Glomerular visceral epithelial cell (primary cell): ENCODE measurements at regions not wholly inside any gene's neighbourhood (a gene's known extent, or its start where the extent isn't known, plus 50 kb on each side); places are given as distances from the start of the nearest gene placed in this dataset.
A peak's percentile ranks its signal among the peaks of the same experiment; 100 is the strongest.

Source experiments
- DNase-seq: peaks from one replicate; pipeline ENCODE4 v3.0.0-alpha.2; 2016; ENCODE audit errors: extremely low spot score

- peak; percentile 99 for DNase-seq
These were observed 53.3 kb upstream of the AMOTL2 start for GRCh38 chr3:134427400-134428111.

- DNase-seq, result peak; percentile 92
These were observed 52.5 kb upstream of the AMOTL2 start for GRCh38 chr3:134426660-134427181.

DNA sequence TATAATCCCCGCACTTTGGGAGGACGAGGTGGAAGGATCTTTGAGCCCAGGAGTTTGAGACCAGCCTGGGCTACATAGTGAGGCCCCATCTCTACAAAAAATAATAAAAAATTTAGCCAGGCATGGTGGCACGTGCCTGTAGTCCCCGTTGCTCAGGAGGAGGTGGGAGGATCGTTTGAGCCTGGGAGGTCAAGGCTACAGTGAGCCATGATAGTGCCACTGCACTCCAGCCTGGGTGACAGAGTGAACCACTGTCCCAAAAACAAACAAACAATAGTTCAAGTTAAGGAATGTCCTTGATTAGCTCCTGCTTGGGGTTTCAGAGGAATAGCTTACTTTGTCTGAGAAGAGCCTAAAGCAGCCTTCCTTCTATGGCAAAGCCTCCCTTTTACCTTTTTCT lies 51.7 kb upstream of the AMOTL2 start:
- DNase-seq, result no peak
